ENCODE measurements at regions not wholly inside any gene's neighbourhood (a gene's known extent, or its start where the extent isn't known, plus 50 kb on each side); places are given as distances from the start of the nearest gene placed in this dataset.

DNA sequence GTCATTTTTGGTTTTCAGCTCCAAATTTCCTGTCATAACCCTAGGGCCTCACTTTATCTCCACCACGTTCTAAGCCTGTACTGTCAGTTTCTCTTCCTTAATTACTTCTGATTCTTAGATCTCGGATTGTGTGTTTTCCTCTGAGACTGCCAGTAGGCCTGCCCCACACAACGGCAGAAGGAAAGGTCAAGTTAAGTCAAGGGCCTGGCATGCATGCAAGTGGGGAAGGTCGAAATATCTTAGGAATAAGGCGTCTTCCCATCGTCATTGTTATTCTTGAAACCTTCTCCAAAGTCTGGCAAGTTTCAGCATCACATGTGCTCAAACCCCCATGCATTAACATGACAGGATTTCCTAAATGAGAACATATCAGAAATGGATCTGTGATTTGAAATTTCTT lies 203.5 kb upstream of the TSHZ2 start:
- Histone ChIP-seq H4K20me1 (ENCODE audit: low read length) (no peaks in the 10 kb centered on the region), H3K9ac (ENCODE audit: low read length) (no peak overlapping the region), H2AFZ (ENCODE audit: low read length) (no peak overlapping the region), H3K27me3 (ENCODE audit: low read length) (no peaks in the 10 kb centered on the region), H3K4me2 (ENCODE audit: low read length) (no peak overlapping the region), H3K4me3 (ENCODE audit: low read length) (no peak overlapping the region), H3F3A (ENCODE audit: low read length, unreplicated experiment) (no peaks in the 10 kb centered on the region), H3K9me3 (ENCODE audit: low read length) (no peaks in the 10 kb centered on the region), H3K4me1 (ENCODE audit: insufficient read depth, low read length) (no peaks in the 10 kb centered on the region), H3K36me3 (ENCODE audit: low read depth, low read length) (no peaks in the 10 kb centered on the region), H3K9me2 (replicated peaks; ENCODE audit: low read length) (no peaks in the 10 kb centered on the region), H3K79me2 (ENCODE audit: low read length) (no peaks in the 10 kb centered on the region), H3K27ac (ENCODE audit: low read length) (no peak overlapping the region)
- intact Hi-C loops (cut with micrococcal nuclease): no loop called here
- CTCF ChIA-PET: no interaction called here
- TF ChIP-seq CTCF (conservative IDR thresholded peaks at IDR 0.05; ENCODE audit: low read depth, low read length) (no peak), EZH2phosphoT487 (IDR thresholded peaks at IDR 0.05; ENCODE audit: borderline replicate concordance, low read length) (no peak), EZH2 (IDR thresholded peaks at IDR 0.05; ENCODE audit: low read length, unreplicated experiment) (no peak)
- ATAC-seq (no peak), DNase-seq (no peak)
- no TSS peak for BruUV-seq (replicated peaks)
- POLR2A ChIA-PET (ENCODE audit: unreplicated experiment): no interaction called here

- ChIA-PET CTCF (no interaction called here), POLR2A (ENCODE audit: unreplicated experiment) (no interaction called here)
- no peaks in the 10 kb centered on the region for H4K20me1 ChIP-seq (ENCODE audit: low read length)
- H3K9ac ChIP-seq (ENCODE audit: low read length): no peak overlapping the region
- H3F3A ChIP-seq (ENCODE audit: low read length, unreplicated experiment): no peaks in the 10 kb centered on the region
- no TSS peak for BruUV-seq (replicated peaks)
- ATAC-seq (no peak), DNase-seq (no peak)
- H3K4me1 ChIP-seq (ENCODE audit: insufficient read depth, low read length): no peaks in the 10 kb centered on the region
- H3K79me2 ChIP-seq (ENCODE audit: low read length): no peaks in the 10 kb centered on the region
- H3K9me3 ChIP-seq (ENCODE audit: low read length): no peaks in the 10 kb centered on the region
- no peak overlapping the region for H3K4me3 ChIP-seq (ENCODE audit: low read length)
- H3K27ac ChIP-seq (ENCODE audit: low read length): no peak overlapping the region
- H3K4me2 ChIP-seq (ENCODE audit: low read length): no peak overlapping the region
- no peaks in the 10 kb centered on the region for H3K36me3 ChIP-seq (ENCODE audit: low read depth, low read length)
- H3K27me3 ChIP-seq (ENCODE audit: low read length): no peaks in the 10 kb centered on the region
- no peak overlapping the region for H2AFZ ChIP-seq (ENCODE audit: low read length)
- TF ChIP-seq CTCF (conservative IDR thresholded peaks at IDR 0.05; ENCODE audit: low read depth, low read length) (no peak), EZH2 (IDR thresholded peaks at IDR 0.05; ENCODE audit: low read length, unreplicated experiment) (no peak), EZH2phosphoT487 (IDR thresholded peaks at IDR 0.05; ENCODE audit: borderline replicate concordance, low read length) (no peak)
- no peaks in the 10 kb centered on the region for H3K9me2 ChIP-seq (replicated peaks; ENCODE audit: low read length)
- intact Hi-C loops (cut with micrococcal nuclease): no loop called here
These were observed 205.3 kb upstream of the TSHZ2 start for GRCh38 chr20:52766645-52767435.

DNA sequence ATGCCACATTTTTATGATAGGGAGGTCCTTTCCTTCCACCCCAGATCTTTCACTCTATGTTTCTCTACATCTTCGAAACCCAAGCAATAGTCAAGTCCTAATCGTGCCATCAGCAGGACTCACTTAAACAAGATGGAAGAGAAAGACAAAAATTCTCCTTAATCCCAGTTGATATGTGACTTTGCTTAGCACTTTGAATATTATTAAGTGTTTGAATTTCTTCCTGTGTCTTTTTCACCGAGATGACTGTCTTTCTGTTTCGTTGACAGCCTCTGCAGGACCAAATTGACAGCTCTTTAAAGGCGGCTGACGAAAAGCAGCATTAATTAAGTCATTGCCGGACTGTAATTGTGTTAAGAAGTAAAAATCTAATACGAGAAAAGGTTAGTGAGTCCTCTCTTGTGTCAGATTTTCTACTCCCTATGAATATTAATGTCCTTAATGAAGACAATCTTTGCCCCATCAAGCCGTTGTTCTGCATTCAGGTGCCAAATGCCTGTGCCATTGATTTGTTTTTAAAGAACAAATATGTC lies 208.8 kb upstream of the TSHZ2 start:
- ChIA-PET POLR2A (ENCODE audit: unreplicated experiment) (no interaction called here), CTCF (no interaction called here)
- ATAC-seq: no peak
- TF ChIP-seq CTCF (conservative IDR thresholded peaks at IDR 0.05; ENCODE audit: low read depth, low read length) (no peak), EZH2 (IDR thresholded peaks at IDR 0.05; ENCODE audit: low read length, unreplicated experiment) (no peak), EZH2phosphoT487 (IDR thresholded peaks at IDR 0.05; ENCODE audit: borderline replicate concordance, low read length) (no peak)
- no peaks in the 10 kb centered on the region for H3K4me1 ChIP-seq (ENCODE audit: insufficient read depth, low read length)
- no peak overlapping the region for H3K27ac ChIP-seq (ENCODE audit: low read length)
- H3K9ac ChIP-seq (ENCODE audit: low read length): no peak overlapping the region
- intact Hi-C loops (cut with micrococcal nuclease): no loop called here
- no peaks in the 10 kb centered on the region for H3K79me2 ChIP-seq (ENCODE audit: low read length)
- no peak overlapping the region for H2AFZ ChIP-seq (ENCODE audit: low read length)
- H3K9me2 ChIP-seq (replicated peaks; ENCODE audit: low read length): no peaks in the 10 kb centered on the region
- H3K4me2 ChIP-seq (ENCODE audit: low read length): no peak overlapping the region
- no peaks in the 10 kb centered on the region for H3F3A ChIP-seq (ENCODE audit: low read length, unreplicated experiment)
- DNase-seq: no peak
- BruUV-seq (replicated peaks): no TSS peak
- no peaks in the 10 kb centered on the region for H3K27me3 ChIP-seq (ENCODE audit: low read length)
- no peak overlapping the region for H3K4me3 ChIP-seq (ENCODE audit: low read length)
- H3K36me3 ChIP-seq (ENCODE audit: low read depth, low read length): no peaks in the 10 kb centered on the region
- no peaks in the 10 kb centered on the region for H4K20me1 ChIP-seq (ENCODE audit: low read length)
- peaks cover 7% of the 10 kb centered on the region; the same call in 1 of the 2 replicates for H3K9me3 ChIP-seq (ENCODE audit: low read length)
